IMR-90 (cell line): ENCODE measurements at regions not wholly inside any gene's neighbourhood (a gene's known extent, or its start where the extent isn't known, plus 50 kb on each side); places are given as distances from the start of the nearest gene placed in this dataset.

Experiments
- ATAC-seq: fragments of 200-7000 bp; cut with Tn5 transposase; 2 replicates; pipeline ENCODE4 v1.9.1; 2020; ENCODE audit warnings: low read depth, mild to moderate bottlenecking, moderate library complexity
- BruUV-seq: library from RNA; stranded (reverse); fragments of 400-500 nt; replicated peaks from 2 replicates; lab custom pipeline; 2021; lab: Mats Ljungman, UMichigan
- CTCF ChIA-PET: fragments of 300-600 bp; formaldehyde crosslinking; extraction: SDS; loops from one replicate; lab custom pipeline; 2021; ENCODE audit warnings: antibody characterized with exemption; lab: Yijun Ruan, JAX
- POLR2A ChIA-PET: fragments of 300-600 bp; sonication (Branson Sonifier 250); formaldehyde crosslinking; loops from one replicate; lab custom pipeline; 2022; ENCODE audit warnings: antibody characterized with exemption; ENCODE audit not compliant: unreplicated experiment; lab: Charles Lee
- DNase-seq: peaks from one replicate; pipeline ENCODE4 v3.0.0; 2013
- H2AFZ ChIP-seq: replicated peaks from 2 replicates; pipeline ENCODE3; 2013; ENCODE audit warnings: low read length, mild to moderate bottlenecking; ENCODE audit not compliant: poor library complexity
- H2AK5ac ChIP-seq: 2 replicates; pipeline ENCODE4 v1.6.1; 2013; ENCODE audit warnings: low read depth, low read length, inconsistent platforms
- H2AK9ac ChIP-seq: replicated peaks from 2 replicates; pipeline ENCODE3; 2013; ENCODE audit warnings: mild to moderate bottlenecking, low read depth, low read length, moderate library complexity; ENCODE audit not compliant: poor library complexity
- H2BK120ac ChIP-seq: 2 replicates; pipeline ENCODE4 v1.6.1; 2013; ENCODE audit warnings: low read depth, low read length, inconsistent platforms
- H2BK15ac ChIP-seq: 3 replicates; pipeline ENCODE4 v1.6.1; 2013; ENCODE audit warnings: low read depth, low read length, inconsistent platforms
- H2BK20ac ChIP-seq: 2 replicates; pipeline ENCODE4 v1.6.1; 2013; ENCODE audit warnings: low read depth, mild to moderate bottlenecking, inconsistent platforms, low read length, moderate library complexity
- H2BK5ac ChIP-seq: 2 replicates; pipeline ENCODE4 v1.6.1; 2013; ENCODE audit warnings: mild to moderate bottlenecking, low read depth, low read length, inconsistent platforms; ENCODE audit not compliant: poor library complexity, severe bottlenecking
- H3K14ac ChIP-seq: replicated peaks from 2 replicates; pipeline ENCODE4 v1.6.1; 2013; ENCODE audit warnings: low read depth, low read length, inconsistent platforms
- H3K18ac ChIP-seq: 2 replicates; pipeline ENCODE4 v1.6.1; 2013; ENCODE audit warnings: low read depth, low read length, control low read depth
- H3K23ac ChIP-seq: 2 replicates; pipeline ENCODE4 v1.6.1; 2013; ENCODE audit warnings: low read depth, low read length, inconsistent platforms
- H3K27ac ChIP-seq: 2 replicates; pipeline ENCODE4 v1.5.1; 2013; ENCODE audit warnings: mild to moderate bottlenecking, control low read depth, low read length; ENCODE audit not compliant: insufficient read depth
- H3K27me3 ChIP-seq: 2 replicates; pipeline ENCODE4 v1.6.1; 2013; ENCODE audit warnings: low read length; ENCODE audit not compliant: control insufficient read depth, insufficient read depth
- H3K36me3 ChIP-seq: 2 replicates; pipeline ENCODE4 v1.6.1; 2013; ENCODE audit warnings: low read length, mixed read lengths; ENCODE audit not compliant: control insufficient read depth, insufficient read depth
- H3K4ac ChIP-seq: 2 replicates; pipeline ENCODE4 v1.6.1; 2013; ENCODE audit warnings: low read depth, low read length, inconsistent platforms
- H3K4me1 ChIP-seq: 2 replicates; pipeline ENCODE4 v1.6.1; 2013; ENCODE audit warnings: low read length, mixed read lengths; ENCODE audit not compliant: control insufficient read depth, insufficient read depth
- H3K4me2 ChIP-seq: 2 replicates; pipeline ENCODE4 v1.6.1; 2013; ENCODE audit warnings: low read depth, mild to moderate bottlenecking, control low read depth, low read length, moderate library complexity
- H3K4me3 ChIP-seq: 2 replicates; pipeline ENCODE4 v1.5.1; 2013; ENCODE audit warnings: low read depth, mild to moderate bottlenecking, control low read depth, low read length, moderate library complexity; ENCODE audit not compliant: insufficient read depth
- H3K56ac ChIP-seq: 2 replicates; pipeline ENCODE4 v1.6.1; 2013; ENCODE audit warnings: low read length, inconsistent platforms; ENCODE audit not compliant: insufficient read depth; ENCODE audit errors: extremely low read depth
- H3K79me1 ChIP-seq, 2 experiments: 2 replicates each; pipeline ENCODE4 v1.6.1; 2013; ENCODE audit warnings: low read length in 2 of 2, inconsistent platforms in 1 of 2, low read depth in 1 of 2
- H3K9ac ChIP-seq: 2 replicates; pipeline ENCODE4 v1.6.1; 2013; ENCODE audit warnings: low read depth, low read length, control low read depth
- H3K9me1 ChIP-seq: 2 replicates; pipeline ENCODE4 v1.6.1; 2013; ENCODE audit warnings: low read length, inconsistent platforms; ENCODE audit not compliant: insufficient read depth
- H3K9me3 ChIP-seq: 2 replicates; pipeline ENCODE4 v1.6.1; 2013; ENCODE audit warnings: low read length; ENCODE audit not compliant: control insufficient read depth, insufficient read depth
- H4K20me1 ChIP-seq: 2 replicates; pipeline ENCODE4 v1.6.1; 2013; ENCODE audit warnings: low read length, inconsistent platforms; ENCODE audit not compliant: insufficient read depth
- H4K5ac ChIP-seq: 2 replicates; pipeline ENCODE4 v1.6.1; 2013; ENCODE audit warnings: mild to moderate bottlenecking, low read depth, low read length, control low read depth
- H4K8ac ChIP-seq, 2 experiments: 2 replicates each; pipeline ENCODE4 v1.6.1; 2013; ENCODE audit warnings: low read depth in 2 of 2, low read length in 2 of 2, control low read depth in 1 of 2, inconsistent platforms in 1 of 2
- H4K91ac ChIP-seq: 2 replicates; pipeline ENCODE4 v1.6.1; 2013; ENCODE audit warnings: low read depth, low read length, inconsistent platforms; ENCODE audit not compliant: insufficient read depth
- CEBPB ChIP-seq: IDR thresholded peaks from 2 replicates; pipeline ENCODE4 v1.6.1; 2012; ENCODE audit warnings: low read depth, low read length, improper control_type of control experiment
- MAZ ChIP-seq: IDR thresholded peaks from 2 replicates; pipeline ENCODE4 v1.6.1; 2012; ENCODE audit warnings: low read depth, mild to moderate bottlenecking, low read length, improper control_type of control experiment, moderate library complexity, borderline replicate concordance
- POLR2A ChIP-seq: IDR thresholded peaks from 2 replicates; pipeline ENCODE4 v1.6.1; 2012; ENCODE audit warnings: mild to moderate bottlenecking, low read depth, low read length
- WGBS, 2 experiments: methylation state at CpG; one replicate each; pipeline versions ENCODE4 v1.1.5 to v1.1.7; 2013; ENCODE audit warnings: missing lambda C conversion rate in 2 of 2; ENCODE audit not compliant: insufficient read length in 1 of 2; ENCODE audit errors: extremely low coverage in 2 of 2; 5-methylcytosine and 5-hydroxymethylcytosine counted together
- dilution Hi-C: fragments of 300-500 bp; cut with HindIII; formaldehyde crosslinking; loops from one replicate; pipeline ENCODE4 v1.14.3; 2018; ENCODE audit warnings: low sequenced_read_pairs; ENCODE audit not compliant: unreplicated experiment
- in situ Hi-C: fragments of 300-500 bp; cut with MboI; formaldehyde crosslinking; loops from 3 replicates; pipeline ENCODE4 v1.14.3; 2019; ENCODE audit warnings: low sequenced_read_pairs, inconsistent platforms, mixed read lengths
- intact Hi-C: fragments of 100-400 bp; cut with micrococcal nuclease; formaldehyde crosslinking; loops from 2 replicates; pipeline ENCODE4 v1.10.0; 2022

DNA sequence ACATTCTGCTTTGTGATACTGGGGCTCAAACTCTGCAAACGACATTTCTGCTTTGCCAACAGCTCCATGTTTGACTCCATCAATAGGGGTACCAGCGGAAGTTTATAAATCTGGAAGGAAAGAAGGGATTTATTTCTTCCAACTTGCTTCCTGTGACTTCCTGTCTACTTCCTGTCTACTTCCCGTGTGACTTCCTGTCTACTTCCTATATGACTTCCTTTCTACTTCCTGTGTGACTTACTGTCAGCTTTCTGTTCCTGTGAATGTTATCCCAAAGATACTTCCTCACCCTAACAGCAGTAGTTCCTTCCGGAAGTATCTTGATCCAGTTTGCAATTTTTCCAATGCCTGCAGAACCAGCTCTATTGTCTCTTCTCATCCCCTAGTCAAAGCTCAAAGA, 52.0 kb upstream of the MBOAT2 start:
- Histone ChIP-seq H3K36me3 (no peaks in the 10 kb centered on the region), H4K91ac (no peak overlapping the region), H4K5ac (no peak overlapping the region), H2BK15ac (no peak overlapping the region), H3K14ac (no peak overlapping the region), H3K27me3 (no peaks in the 10 kb centered on the region), H3K18ac (no peak overlapping the region), H3K9ac (no peak overlapping the region), H3K4ac (no peak overlapping the region), H3K56ac (no peak overlapping the region), H3K79me1 (no peaks in the 10 kb centered on the region), H2AK5ac (no peak overlapping the region), H3K23ac (no peak overlapping the region), H3K27ac (no peak overlapping the region), H3K4me3 (no peak overlapping the region), H4K20me1 (no peaks in the 10 kb centered on the region), H3K4me2 (no peak overlapping the region), H2AFZ (no peak overlapping the region), H3K4me1 (peaks cover 6% of the 10 kb centered on the region), H3K9me1 (peaks cover 4% of the 10 kb centered on the region; the same call in 1 of the 2 replicates), H2AK9ac (no peak overlapping the region), H2BK20ac (no peak overlapping the region), H2BK120ac (no peak overlapping the region), H3K9me3 (no peaks in the 10 kb centered on the region), H4K8ac (no peak overlapping the region), H2BK5ac (no peak overlapping the region)
- dilution Hi-C loops = no loop called here
- CTCF ChIA-PET = no interaction called here
- in situ Hi-C loops = no loop called here
- WGBS, 2 experiments = 100% methylated on average over 1 of the region's 4 CpGs; no CpG with 5 or more reads in 1 of the 2 experiments
- no peak for TF ChIP-seq POLR2A
- no peak for TF ChIP-seq CEBPB
- TF ChIP-seq MAZ = no peak
- intact Hi-C loops = no loop called here
- no TSS peak for BruUV-seq
- DNase-seq (no peak), ATAC-seq (no peak)
- POLR2A ChIA-PET = no interaction called here
